NCI-H748 treated with DMSO at 0.1 percent for 48 hours (cell line): ENCODE measurements at regions not wholly inside any gene's neighbourhood (a gene's known extent, or its start where the extent isn't known, plus 50 kb on each side); places are given as distances from the start of the nearest gene placed in this dataset.
"Not testable (repeated sequence)": the region's sequence is repeated elsewhere in the genome, so short reads cannot be mapped to it uniquely, and the experiment has no call there.

Experiments used
- DNase-seq: peaks from one replicate; lab custom pipeline; 2025; lab: John Stamatoyannopoulos, UW

DNA sequence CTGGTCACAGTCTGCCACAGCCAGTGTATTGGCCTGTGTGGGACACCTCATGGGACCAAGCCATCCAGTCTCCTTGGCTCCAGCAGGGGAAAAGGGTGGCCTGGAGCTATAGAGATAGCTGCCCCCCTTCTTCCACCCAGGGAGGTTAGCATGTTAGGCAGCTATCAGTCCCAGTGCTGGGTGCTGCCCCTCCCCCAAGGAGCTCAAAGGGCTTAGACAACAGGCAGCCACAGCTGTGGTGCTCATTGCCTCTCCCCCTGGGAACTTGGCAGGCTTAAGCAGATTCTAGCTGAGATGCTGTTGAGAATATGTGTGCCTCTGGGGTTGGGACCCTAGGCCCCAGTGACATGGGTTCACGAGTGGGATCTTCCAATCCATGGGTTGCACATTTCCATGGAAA is 226.0 kb upstream of the PTGER4 start:
- no peak for DNase-seq

DNA sequence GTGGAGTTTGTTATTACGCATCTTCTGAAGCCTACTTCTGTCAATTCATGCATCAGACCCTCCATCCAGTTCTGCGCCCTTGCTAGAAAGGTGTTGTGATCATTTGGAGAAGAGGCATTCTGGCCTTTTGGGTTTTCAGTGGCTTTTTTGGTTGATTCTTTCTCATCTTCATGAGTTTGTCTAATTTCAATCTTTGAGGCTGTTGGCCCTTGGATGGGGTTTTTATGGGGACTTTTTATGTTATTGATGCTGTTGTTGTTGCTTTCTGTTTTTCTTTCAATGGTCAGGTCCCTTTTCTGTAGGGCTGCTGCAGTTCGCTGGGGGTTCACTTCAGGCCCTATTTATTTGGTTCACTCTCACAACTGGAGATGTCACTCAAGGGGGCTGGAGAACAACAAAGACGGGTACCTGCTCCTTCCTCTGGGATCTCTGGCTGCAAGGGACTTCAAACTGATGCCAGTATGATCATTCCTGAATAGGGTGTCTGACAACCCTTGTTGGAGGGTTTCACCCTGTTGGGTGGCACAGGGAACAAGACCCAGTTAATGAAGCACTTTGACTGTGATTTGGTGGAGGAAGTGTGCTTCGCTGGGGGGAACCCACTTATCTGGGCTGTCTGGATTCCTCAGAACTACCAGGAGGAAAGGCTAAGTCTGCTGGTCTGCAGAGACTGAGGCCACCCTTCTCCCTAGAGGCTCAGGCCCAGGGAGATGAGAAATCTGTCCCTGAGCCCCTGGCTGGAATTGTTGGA is 226.7 kb upstream of the PTGER4 start:
- DNase-seq = no peak

DNA sequence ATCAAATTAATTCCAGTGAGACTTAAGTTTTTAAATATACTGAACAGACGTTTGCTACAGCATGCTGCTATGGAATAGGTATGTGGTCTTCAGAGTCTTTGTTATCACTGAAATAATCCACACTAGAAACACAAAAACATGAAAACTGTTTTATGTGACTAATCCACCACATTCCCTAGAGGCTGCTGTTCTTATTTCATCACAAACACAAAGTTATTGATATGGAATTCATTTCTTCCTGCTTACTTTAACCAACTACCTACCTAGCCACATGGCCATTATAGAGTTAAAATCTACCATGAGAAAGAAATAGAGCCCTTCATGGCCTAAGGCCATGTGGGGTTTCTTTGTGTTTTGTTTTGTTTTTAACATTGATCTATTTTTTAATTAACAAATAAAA is 232.3 kb upstream of the PTGER4 start:
- no peak for DNase-seq

DNA sequence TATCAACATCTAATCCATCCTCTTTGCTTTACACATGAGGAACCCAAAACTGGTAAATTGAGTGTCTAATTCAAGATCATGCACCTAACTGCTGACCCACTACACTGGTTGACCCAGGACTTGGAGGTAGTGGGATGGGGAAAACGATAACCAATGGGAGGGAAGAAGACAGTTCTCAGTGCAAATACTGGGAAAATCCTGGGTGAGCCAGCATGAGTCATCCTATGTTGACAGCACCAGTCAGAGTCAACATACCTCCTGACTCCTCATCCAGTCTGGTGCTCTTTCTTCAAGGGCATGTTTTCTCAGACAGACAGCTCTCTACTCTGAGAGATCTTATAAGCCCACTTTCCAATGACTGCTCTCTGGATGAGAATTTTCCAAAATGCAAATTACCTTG is 232.8 kb upstream of the PTGER4 start:
- DNase-seq = no peak

DNA sequence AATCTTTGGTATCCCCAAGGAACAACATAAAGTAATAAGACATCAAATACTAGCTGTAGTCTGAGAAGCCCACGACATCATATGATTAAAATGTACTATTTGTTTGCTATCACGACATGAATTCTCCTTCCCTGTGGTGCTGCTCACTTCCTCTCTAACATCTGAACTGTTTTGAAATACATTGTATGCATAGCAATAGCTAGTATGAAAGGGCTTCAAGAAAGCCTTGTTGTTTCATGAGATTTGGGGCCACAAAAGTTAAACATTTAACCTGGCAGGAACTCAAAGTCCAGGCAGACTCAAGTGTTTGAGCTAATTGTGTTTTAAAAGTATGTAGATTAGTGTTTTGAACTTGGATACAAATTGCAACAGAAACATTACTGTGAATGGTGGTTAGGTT is 237.4 kb upstream of the PTGER4 start:
- no peak for DNase-seq

DNA sequence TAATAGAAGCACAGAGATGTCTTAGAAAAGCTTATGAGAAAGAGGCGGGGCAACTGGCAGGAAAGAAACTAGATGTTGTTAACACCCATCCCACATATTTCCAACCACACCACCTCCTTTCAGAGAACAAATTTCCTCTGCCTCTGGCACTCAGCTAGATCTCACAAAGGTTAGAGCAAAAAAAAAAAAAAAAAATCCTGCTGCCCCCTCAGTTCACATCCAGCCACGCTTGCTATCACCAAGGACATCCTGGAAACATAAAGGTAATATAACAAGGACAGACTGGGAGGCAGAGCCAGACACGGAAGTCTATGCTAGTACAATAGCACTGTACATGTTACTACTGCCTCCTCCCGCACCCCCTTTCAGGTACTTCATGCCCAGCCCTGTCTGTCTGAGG is 238.0 kb upstream of the PTGER4 start:
- DNase-seq = no peak

DNA sequence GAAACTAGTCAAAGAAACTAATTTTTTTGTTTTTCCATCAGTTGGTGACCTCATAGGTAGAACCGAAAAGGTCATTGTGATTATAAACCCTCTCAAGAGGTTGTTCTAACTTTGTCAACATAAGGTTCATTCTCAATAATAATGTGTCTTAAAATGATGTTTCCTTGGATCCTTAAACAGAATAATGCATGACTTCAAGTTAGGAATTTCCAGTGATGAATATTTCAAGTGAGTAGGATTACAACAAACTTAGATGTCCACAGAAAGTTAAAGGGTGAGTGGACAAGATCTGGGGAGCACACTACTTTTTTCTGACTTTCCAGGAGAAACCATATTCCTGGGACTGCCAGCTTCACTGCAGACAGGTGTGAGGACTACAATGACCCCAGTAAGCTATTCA is 239.0 kb upstream of the PTGER4 start:
- DNase-seq = no peak

DNA sequence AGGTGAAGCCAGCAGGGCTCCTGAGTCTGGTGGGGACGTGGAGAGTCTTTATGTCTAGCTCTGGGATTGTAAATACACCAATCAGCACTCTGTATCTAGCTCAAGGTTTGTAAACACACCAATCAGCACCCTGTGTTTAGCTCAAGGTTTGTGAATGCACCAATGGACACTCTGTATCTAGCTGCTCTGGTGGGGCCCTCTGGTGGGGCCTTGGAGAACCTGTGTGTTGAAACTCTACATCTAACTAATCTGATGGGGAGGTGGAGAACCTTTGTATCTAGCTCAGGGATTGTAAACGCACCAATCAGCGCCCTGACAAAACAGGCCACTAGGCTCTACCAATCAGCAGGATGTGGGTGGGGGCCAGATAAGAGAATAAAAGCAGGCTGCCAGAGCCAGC is 240.6 kb upstream of the PTGER4 start:
- DNase-seq = not testable (repeated sequence)

DNA sequence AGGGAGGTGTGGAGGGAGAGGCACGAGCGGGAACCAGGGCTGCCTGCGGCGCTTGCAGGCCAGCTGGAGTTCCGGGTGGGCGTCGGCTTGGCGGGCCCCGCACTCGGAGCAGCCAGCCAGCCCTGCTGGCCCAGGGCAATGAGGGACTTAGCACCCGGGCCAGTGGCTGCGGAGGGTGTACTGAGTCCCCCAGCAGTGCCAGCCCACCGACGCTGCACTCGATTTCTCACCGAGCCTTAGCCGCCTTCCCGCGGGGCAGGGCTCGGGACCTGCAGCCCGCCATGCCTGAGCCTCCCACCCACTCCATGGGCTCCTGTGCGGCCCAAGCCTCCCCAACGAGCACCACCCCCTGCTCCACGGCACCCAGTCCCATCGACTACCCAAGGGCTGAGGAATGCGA is 241.1 kb upstream of the PTGER4 start:
- not testable (repeated sequence) for DNase-seq

DNA sequence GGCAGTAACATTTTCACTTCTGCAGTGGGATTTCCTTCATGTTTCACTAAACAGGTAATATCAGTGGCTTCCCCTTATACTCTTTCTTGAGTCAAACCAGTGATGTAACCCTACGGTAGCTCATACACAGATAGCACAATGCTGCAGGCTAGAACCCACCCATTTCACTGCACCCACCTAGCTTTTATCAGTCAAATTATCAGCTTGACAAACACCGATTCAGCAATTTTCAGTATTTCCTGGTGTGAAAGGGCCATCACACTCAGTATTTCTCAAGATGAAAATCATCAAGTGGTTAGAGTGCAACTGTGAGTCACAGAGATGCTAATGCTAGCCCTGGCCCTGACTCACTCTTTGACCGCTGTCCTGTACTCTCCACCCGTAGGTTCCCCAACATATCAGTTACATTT is 242.3 kb upstream of the PTGER4 start:
- DNase-seq = no peak

DNA sequence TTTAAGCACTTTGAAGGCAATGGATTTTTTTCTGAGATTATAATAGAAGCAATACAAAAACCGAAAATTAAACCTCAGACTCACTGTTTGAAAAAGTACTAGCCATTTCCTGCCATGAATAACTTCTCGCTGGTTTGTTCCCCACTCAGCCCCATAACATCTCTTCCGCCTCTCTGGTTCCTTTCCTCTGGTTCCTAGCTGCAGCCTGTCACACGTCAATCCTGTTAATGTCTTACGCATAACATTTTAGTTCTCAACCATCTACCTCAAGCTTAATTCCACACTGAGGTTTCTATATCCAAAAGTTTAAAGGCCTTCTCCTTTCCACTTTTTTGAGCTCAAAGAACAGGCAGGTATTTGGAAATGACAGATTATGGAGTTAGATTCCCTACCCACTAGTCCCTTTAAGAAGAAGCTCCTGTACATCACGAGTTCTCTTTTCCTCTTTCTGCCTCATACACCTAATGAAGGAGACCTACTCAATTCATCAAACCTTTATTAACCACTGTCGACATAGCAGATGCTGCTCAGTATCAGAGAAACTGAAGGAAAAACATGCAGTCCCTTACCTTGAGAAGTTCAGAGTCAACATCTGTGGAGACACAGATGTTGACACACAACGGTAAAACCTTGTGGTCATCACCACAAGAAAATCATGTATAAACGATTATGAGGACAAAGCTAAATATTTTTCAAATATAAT is 243.0 kb upstream of the PTGER4 start:
- no peak for DNase-seq

DNA sequence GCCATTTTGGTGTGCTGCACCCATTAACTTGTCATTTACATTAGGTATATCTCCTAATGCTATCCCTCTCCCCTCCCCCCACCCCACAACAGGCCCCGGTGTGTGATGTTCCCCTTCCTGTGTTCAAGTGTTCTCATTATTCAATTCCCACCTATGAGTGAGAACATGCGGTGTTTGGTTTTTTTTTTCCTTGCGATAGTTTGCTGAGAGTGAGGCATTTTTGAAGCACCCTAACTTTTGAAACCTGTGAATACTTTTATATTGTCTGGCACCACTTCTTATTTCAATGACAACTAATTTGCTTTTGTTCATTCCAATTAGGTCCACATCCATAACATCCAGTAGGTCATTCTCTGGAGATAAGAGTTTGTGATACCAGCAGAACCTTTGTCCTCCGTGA is 244.0 kb upstream of the PTGER4 start:
- DNase-seq = not testable (repeated sequence)

DNA sequence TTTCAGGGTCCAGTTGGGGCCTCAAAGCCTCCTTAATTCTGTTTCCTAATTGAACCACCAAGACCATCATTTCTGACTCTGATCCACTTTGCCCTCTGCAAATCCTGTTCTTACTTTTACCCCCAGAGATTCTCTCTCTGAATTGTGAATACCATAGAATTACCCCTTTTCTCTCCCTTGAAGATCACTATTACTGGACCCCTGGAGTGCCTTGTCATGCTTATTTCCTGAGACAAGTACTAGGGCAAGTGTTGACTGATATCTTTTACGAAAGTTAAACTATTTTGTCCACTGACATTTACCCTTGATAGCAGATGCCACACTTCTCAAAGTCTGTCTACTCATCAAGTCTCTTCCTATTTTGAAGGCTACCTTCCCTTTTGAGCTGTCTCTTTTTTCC is 246.9 kb upstream of the PTGER4 start:
- no peak for DNase-seq

DNA sequence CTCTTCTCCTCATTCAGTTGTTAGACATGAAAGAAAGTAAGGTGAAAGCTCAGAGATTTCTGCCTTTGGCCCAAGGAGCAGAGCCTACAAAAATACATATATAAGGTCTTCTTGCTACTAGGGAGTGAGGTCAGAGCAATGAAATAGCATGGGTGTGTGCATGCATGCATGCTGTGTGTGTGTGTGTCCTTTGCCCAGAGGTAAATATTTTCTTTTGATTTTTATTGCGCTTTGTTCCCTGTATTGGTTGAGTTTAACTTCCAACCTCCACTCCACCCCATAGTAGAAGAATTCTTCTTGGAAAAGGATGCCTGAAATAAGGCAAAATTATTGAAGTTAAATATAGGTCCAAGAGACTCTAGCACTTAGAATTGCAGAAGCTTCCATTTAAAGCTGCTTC is 248.0 kb upstream of the PTGER4 start:
- DNase-seq = no peak

DNA sequence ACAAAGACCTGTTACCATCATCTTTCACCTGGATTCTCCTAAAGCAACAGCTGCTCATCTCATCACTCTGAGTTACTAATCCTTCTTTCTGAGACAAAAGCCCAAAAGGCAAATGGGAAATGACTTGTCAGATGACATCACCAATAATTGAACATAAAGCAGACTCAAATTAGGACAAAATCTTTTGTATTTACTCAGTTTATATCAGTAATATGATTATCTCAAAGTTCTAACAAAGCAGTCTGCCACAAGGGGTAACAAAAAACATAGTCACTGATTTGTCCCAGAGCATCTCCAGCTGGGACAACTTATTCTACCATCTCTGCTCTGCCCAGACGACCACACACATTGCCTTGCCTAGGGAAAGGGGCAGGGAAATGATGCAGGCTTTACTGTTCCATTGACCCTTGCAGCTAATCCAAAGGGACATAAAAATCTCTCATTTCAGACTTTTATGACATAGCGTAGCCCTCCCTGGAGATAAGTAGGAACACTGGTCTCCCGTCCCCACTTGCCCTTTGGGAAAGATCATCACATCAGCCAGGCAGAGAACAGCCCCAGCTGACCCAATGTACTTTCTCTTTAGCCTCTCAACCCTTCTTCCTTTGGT is 249.5 kb upstream of the PTGER4 start:
- DNase-seq = no peak

DNA sequence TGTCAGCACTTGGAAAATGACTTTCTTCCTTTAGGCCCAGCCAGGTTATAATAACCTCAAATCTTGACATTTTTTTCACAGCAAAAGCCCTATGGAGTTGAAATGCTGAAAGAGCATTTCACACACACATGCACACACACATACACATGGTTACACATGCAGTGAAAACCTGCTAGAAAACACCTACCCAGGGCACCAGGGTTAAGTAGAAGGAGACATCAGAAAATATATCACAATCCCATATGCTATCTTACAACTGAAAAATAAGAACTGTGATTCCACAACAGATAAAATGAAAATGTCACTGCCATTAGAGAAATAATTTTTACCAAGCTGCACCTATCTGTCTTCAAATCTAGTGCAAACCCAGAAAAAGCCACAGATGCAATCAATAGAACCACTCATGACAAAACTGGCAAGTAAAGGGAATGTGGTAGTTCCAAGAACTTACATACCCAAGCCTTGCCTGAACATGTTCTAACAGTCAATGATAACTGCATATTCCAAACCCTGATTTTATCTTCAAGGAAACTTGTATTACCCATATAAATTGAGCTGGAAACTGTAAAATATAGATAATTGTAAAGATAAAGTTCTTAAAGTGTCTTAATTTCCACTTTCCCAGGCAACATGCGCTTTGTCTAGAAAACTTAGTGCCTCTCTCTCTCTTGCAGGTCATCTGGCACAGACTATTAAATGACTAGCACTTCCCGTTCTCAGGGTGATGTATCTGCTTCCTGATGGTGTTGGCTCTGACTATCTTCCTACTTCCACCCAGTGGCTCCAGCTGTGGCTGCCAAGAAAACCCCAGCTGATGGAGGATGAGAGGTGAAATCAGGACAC is 250.2 kb upstream of the PTGER4 start:
- no peak for DNase-seq

DNA sequence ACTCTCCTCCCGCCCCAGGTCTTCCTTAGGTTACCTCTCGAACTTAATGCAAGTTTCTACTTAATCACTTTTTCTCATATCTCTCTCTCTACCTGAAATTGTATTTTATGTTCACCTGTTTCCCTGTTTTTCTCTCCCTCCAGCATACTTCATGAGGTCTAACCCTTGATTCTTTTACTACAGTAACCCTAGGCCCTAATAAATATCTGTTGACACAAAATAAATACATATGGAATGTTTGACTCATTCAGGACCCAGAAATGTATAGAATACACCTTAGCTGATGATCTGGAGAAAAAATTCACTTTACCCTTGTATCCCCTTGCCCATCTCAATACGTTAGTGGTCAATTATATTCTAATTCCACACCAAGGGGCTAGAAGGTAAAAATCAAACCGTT is 250.9 kb upstream of the PTGER4 start:
- DNase-seq = no peak

DNA sequence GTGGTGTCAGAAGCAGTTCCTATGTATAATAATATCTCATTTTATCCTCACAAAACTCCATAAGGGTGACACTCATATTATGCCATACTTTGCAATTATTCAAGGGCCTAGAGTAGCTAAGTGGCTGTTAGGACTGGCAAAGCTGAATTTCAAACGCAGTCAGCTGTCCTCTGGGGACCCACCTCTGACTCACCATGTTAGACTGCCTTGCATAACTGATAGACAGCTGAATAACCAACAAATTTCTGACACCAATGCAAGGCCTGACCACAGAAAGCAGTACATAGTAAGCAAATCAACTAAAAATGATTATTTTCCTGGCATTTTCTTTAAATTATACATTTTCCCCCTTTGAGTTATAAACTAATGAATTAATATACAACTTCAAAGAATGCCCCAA is 251.6 kb upstream of the PTGER4 start:
- DNase-seq = no peak

DNA sequence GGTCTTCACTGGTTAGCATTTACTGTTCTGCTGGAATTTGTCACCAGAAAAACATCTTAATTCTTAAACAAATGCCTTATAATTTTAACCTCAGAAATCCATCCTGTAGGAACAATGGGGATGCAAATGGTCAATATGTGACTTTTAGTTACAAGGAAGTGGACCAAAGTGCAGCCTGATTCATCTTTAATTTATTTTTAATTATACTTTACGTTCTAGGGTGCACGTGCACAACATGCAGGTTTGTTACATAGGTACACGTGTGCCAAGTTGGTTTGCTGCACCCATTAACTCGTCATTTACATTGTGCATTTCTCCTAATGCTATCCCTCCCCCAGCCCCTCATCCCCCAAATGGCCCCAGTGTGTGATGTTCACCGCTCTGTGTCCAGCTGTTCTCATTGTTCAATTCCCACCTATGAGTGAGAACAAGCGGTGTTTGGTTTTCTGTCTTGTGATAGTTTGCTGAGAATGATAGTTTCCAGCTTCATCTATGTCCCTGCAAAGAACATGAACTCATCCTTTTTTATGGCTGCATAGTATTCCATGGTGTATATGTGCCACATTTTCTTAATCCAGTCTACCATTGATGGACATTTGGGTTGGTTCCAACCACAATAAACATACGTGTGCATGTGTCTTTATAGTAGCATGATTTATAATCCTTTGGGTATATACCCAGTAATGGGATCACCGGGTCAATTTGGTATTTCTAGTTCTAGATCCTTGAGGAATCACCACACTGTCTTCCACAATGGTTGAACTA is 262.5 kb upstream of the PTGER4 start:
- DNase-seq = not testable (repeated sequence)

DNA sequence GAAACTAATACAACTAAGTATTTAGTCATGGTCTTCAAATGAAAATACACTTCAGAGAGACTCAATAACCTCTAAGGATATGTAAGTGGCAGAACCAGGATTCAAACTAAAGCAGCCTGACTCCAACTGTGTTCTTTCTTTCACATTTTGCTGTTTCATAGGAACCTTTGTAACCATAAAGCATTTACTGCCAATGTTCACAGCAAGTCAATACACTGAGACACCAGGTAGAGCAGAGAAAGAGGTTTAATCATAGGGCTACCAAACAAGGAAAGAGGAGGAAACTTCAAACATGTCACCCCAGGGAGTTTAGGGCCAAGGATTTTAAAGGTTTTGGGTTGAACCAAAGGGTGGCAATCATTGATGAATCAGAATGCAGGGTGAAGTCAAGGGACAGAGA is 263.1 kb upstream of the PTGER4 start:
- DNase-seq = no peak

DNA sequence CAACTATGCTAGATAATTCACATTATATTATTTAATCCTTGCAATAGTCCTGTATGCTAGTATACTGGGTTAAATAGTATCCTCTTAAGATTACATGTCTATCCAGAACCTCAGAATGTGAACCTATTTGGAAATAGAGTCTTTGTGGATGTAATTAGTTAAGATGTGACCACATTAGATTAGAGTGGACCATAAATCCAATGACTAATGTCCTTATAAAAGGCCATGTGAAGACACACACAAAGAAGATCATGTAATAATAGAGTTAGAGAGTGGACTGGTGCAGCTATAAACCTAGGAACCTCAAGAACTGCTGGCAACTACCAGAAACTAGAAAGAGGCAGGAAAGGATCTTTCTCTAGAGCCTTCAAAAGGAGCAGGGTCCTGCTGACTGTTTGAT is 263.6 kb upstream of the PTGER4 start:
- DNase-seq = no peak

DNA sequence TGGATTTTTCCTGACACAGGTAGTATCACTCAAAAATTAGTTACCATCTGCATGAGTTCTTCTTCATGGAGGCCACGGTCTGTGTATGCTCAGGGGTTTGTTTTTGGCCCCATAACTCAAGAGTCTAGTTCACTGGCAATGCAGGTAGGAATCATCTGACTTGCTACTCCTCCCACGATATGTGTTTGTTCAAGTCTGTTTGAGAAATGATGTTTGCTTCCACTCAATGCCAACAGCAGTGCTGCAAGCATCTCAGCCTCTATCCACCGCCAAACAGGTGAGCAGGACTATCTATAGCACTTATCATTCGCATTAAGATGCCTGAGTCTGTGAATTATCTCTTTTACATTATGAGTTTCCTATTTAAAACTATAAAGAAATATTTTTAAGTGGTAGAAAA is 264.8 kb upstream of the PTGER4 start:
- no peak for DNase-seq
